ENCODE measurements at regions not wholly inside any gene's neighbourhood (a gene's known extent, or its start where the extent isn't known, plus 50 kb on each side); places are given as distances from the start of the nearest gene placed in this dataset.

- TF ChIP-seq CTCF (IDR thresholded peaks at IDR 0.05; ENCODE audit: low read depth, low read length) (no peak), POLR2A (IDR thresholded peaks at IDR 0.05; ENCODE audit: extremely low read depth, insufficient read length) (no peak), MAX (IDR thresholded peaks at IDR 0.05; ENCODE audit: low read depth, low read length) (no peak), MYC (IDR thresholded peaks at IDR 0.05; ENCODE audit: low read depth, low read length) (no peak)
These were observed 105.2 kb downstream of the CH25H start for GRCh38 chr10:89101943-89102342.

Data from NB4 (cell line).